Muscle layer of colon (tissue), 2 donors: ENCODE measurements at regions not wholly inside any gene's neighbourhood (a gene's known extent, or its start where the extent isn't known, plus 50 kb on each side); places are given as distances from the start of the nearest gene placed in this dataset.

Experiments used
- H3K27ac ChIP-seq: one replicate; pipeline ENCODE4 v1.7.0; 2013; ENCODE audit warnings: low read depth, mild to moderate bottlenecking, low read length, moderate library complexity
- H3K27me3 ChIP-seq, 2 donors: one replicate each; pipeline ENCODE4 v1.7.0; 2013; ENCODE audit warnings: low read length in 2 of 2, mild to moderate bottlenecking in 2 of 2; ENCODE audit not compliant: insufficient read depth in 2 of 2, control insufficient read depth in 1 of 2
- H3K36me3 ChIP-seq: one replicate; pipeline ENCODE4 v1.7.0; 2013; ENCODE audit warnings: mild to moderate bottlenecking, low read length; ENCODE audit not compliant: insufficient read depth
- H3K4me1 ChIP-seq: one replicate; pipeline ENCODE4 v1.7.0; 2013; ENCODE audit warnings: mild to moderate bottlenecking, low read length; ENCODE audit not compliant: insufficient read depth
- H3K4me3 ChIP-seq, 2 donors: one replicate each; pipeline ENCODE4 v1.7.0; 2013; ENCODE audit warnings: low read length in 2 of 2, low read depth in 1 of 2, mild to moderate bottlenecking in 1 of 2, moderate library complexity in 1 of 2
- H3K9ac ChIP-seq: one replicate; pipeline ENCODE4 v1.7.0; 2013; ENCODE audit warnings: low read length
- H3K9me3 ChIP-seq: one replicate; pipeline ENCODE4 v1.7.0; 2013; ENCODE audit warnings: mild to moderate bottlenecking, low read length
- donor health status: abdominal sarcoma.
- donor health status: Adenocarcinoma of cecum.

DNA sequence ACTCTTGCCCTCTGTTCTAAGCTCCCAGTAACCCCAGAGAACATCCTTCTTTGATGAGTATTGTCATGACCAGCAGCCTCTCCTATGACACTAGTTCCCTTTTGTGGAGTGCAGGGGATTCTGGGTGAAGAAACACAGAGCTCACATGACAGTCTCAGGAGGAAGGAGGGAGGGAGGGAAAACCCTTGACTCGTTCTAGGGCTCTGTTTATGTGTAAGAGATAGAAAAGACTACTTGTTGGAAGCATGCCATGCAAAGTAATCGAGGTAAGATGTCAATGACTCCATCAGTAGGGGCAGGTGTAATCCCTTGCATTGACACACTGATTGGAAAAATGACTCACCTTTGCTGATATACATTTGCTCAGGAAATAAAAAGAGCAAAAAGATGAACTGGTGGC lies 190.2 kb upstream of the ELL2 start:
- no peaks in the 10 kb centered on the region for H3K36me3 ChIP-seq
- H3K27me3 ChIP-seq = no peaks in the 10 kb centered on the region
- H3K4me1 ChIP-seq = no peaks in the 10 kb centered on the region
- H3K27ac ChIP-seq = no peak overlapping the region
- no peak overlapping the region for H3K4me3 ChIP-seq
- no peaks in the 10 kb centered on the region for H3K9me3 ChIP-seq
- H3K9ac ChIP-seq = no peak overlapping the region

DNA sequence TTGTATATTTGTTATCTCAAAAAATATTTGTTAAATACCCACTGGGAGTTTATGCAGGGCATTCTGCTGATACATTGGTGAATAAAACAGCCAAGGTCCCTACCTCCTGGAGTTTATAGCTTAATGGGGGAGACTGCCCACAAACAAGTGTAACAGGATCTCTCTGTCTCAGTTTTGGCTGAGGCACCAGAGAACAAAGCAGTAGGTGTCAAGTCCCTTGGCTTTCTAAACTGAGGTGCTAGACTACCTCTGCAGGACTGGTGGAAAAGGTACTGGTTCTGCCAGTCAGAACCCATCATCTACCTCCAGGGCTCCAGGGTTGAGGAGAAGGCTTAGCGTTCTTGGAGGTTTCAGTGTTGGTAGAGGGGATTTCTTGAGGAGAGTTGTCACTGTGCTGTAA lies 188.4 kb upstream of the ELL2 start:
- H3K27ac ChIP-seq = no peak overlapping the region
- H3K9me3 ChIP-seq = no peaks in the 10 kb centered on the region
- H3K36me3 ChIP-seq = no peaks in the 10 kb centered on the region
- no peaks in the 10 kb centered on the region for H3K4me1 ChIP-seq
- H3K4me3 ChIP-seq = no peak overlapping the region
- H3K27me3 ChIP-seq = no peaks in the 10 kb centered on the region
- H3K9ac ChIP-seq = no peak overlapping the region

DNA sequence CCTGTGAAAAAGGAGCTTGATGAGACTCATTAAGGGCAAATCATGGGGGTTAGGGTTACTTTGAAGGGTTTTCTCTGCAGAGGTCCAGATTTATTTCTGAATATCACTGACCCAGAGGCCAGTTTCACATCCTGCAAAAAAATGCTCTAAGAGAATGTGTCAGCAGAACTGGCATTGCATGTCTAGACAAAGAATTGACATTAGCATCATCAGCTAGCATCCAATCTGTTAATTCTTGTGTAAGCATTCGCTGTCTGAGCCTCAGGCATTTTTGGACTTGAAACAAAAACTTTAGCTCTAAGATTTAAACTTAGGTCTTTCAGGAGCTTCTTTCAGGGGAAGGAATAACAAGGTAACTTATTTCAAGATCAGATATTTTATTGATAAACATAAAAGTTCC lies 187.9 kb upstream of the ELL2 start:
- Histone ChIP-seq H3K36me3 (no peaks in the 10 kb centered on the region), H3K27me3 (no peaks in the 10 kb centered on the region), H3K9ac (no peak overlapping the region), H3K9me3 (no peaks in the 10 kb centered on the region), H3K4me1 (no peaks in the 10 kb centered on the region), H3K4me3 (no peak overlapping the region), H3K27ac (no peak overlapping the region)

DNA sequence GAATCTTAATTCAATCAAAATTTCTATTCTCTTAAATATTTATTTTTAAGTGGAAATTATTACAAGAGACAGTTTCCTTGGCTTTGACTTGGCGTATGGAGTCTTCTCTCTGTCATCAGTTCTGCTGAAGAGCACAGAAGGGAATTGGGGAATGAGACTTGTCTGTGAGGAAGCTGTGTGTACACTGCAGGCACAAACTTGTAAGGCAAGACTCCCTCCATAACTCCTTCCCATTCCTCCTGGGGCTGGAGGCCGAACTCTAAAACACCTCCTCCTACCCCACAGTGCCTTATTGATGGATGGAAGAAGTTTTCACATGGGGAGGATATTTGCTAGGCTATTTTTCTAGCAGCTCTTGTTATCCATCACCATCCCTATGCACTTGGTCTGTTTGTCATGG lies 187.4 kb upstream of the ELL2 start:
- H3K36me3 ChIP-seq = no peaks in the 10 kb centered on the region
- no peak overlapping the region for H3K9ac ChIP-seq
- no peaks in the 10 kb centered on the region for H3K9me3 ChIP-seq
- no peaks in the 10 kb centered on the region for H3K27me3 ChIP-seq
- H3K4me3 ChIP-seq = no peak overlapping the region
- no peaks in the 10 kb centered on the region for H3K4me1 ChIP-seq
- H3K27ac ChIP-seq = no peak overlapping the region

DNA sequence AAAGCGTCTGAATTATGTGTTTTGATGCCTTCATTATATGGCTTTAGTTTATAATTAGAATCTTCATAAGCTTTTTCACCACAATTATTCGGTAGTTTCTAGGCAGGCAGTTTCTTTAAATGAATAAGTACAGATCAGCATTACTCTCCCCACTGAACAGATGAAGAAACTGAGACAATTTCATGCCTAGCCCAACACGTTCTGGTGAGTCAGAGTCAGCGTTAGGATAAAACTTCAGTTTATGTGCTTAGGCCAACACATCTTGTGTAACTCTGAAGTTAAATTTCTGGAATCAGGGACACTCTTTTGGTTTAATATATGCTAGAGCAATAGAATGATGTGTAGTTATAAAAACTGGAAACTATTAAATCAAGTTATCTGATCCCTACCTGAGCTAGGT lies 186.7 kb upstream of the ELL2 start:
- Histone ChIP-seq H3K4me3 (no peak overlapping the region), H3K27me3 (no peaks in the 10 kb centered on the region), H3K9ac (no peak overlapping the region), H3K27ac (no peak overlapping the region), H3K9me3 (no peaks in the 10 kb centered on the region), H3K36me3 (no peaks in the 10 kb centered on the region), H3K4me1 (no peaks in the 10 kb centered on the region)

DNA sequence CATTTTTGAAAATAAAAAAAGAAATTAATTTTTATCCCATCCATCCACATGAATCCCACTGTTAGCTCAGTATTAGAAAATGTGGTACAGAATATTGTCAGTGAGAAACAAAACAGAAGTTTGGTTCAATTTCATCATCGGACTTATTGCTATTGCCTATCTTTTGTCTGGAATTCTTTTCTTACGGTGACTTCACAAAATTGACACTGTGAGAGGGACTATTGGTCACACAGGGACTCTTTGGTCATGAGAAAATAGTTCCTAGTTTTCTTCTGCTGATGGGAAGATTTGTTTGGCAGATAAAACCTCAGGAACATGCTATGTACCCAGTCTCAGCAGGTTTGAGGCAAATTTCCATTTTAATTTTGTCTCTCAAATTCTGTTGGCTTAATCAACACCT lies 186.2 kb upstream of the ELL2 start:
- Histone ChIP-seq H3K4me3 (no peak overlapping the region), H3K9ac (no peak overlapping the region), H3K27ac (no peak overlapping the region), H3K36me3 (no peaks in the 10 kb centered on the region), H3K27me3 (no peaks in the 10 kb centered on the region), H3K9me3 (no peaks in the 10 kb centered on the region), H3K4me1 (no peaks in the 10 kb centered on the region)

DNA sequence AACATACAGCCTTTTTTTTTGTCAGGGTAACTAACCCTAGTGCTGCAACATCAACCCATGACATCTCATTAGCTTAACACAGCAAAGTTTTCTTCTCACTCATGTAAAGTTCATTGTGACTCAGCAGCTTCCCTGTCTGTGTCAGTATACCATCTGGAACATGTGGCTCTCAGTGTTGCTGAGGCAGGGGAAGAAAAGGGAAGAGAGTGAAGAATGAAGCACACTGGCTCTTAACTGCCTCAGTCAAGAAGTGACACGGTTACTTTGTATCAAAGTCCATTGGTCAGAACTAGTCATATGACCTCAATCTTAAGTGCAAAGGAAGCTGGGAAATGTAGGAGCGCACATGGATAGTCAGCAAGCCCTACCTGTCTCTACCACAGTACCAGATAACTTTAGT lies 185.0 kb upstream of the ELL2 start:
- Histone ChIP-seq H3K36me3 (no peaks in the 10 kb centered on the region), H3K4me3 (no peak overlapping the region), H3K4me1 (no peaks in the 10 kb centered on the region), H3K27me3 (no peaks in the 10 kb centered on the region), H3K27ac (no peak overlapping the region), H3K9ac (no peak overlapping the region), H3K9me3 (no peaks in the 10 kb centered on the region)

DNA sequence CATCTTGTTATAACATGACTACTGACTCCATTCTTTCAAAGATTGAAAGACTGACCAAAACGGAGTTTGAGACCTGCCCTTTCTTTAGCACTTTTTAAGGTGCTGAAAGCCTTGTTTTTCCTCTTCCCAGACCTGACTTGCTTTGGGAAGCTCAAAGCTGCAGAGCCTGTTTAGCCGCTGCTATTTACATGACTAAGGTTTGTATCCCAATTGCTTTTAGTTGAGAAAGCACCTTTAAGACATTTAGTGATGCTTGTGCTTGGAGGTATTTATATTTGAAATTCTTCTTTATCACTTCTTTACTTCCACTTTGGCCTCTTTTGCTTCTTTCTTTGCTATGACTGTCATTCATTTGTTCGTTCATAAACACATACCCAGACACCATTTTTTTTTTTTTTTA lies 182.6 kb upstream of the ELL2 start:
- H3K27me3 ChIP-seq = no peaks in the 10 kb centered on the region
- no peaks in the 10 kb centered on the region for H3K9me3 ChIP-seq
- no peak overlapping the region for H3K27ac ChIP-seq
- no peaks in the 10 kb centered on the region for H3K36me3 ChIP-seq
- H3K4me1 ChIP-seq = no peaks in the 10 kb centered on the region
- no peak overlapping the region for H3K9ac ChIP-seq
- no peak overlapping the region for H3K4me3 ChIP-seq

DNA sequence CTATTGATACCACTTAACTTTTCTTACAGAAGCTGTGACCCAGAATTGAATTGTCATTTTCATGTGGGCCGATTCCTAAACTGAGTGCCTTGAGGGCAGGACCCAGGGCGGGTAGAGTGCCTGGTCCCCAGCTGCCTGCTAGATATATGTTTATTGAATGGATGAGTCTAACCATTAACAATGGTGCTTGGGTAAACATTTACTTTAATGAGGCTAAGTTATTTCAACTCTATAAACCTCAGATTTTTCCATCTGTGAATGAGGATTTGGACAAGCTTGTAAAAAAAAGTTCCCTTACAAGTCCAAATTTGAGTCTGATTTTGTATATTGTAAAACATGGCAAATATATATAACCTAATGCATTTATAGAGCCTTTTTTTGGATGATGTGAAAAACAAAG lies 181.8 kb upstream of the ELL2 start:
- Histone ChIP-seq H3K9me3 (no peaks in the 10 kb centered on the region), H3K27me3 (no peaks in the 10 kb centered on the region), H3K36me3 (no peaks in the 10 kb centered on the region), H3K4me3 (no peak overlapping the region), H3K27ac (no peak overlapping the region), H3K4me1 (no peaks in the 10 kb centered on the region), H3K9ac (no peak overlapping the region)

DNA sequence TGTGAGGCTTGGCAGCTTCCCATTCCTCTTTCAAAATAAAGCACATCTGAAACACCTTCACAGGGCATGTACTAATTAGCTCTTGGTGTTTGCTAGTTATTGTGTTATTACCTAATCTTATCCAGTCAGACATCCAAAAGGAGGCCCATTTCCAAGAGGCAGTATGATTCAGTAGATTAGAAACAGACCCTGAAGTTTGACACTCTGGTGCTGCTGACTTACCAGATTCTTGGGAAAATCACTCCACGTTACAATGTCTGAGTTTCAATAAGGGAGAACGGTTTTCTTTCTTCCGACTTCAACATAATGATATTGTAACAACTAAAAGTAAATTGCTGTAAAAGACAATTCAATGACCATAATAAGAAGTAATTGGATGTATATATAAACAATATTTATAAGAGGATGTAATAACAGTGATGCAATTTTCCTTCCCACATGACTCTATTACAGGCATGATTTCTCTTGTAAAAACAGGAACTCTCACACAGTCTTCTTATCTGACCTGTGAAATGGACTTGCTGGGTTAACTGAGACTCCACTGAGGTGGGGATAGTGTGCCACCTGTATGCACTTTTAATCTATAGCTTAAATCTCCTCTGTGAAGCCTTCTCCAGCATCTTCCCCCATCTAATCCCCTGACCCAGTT lies 181.3 kb upstream of the ELL2 start:
- no peak overlapping the region for H3K9ac ChIP-seq
- no peaks in the 10 kb centered on the region for H3K27me3 ChIP-seq
- no peak overlapping the region for H3K4me3 ChIP-seq
- H3K36me3 ChIP-seq = no peaks in the 10 kb centered on the region
- no peaks in the 10 kb centered on the region for H3K4me1 ChIP-seq
- H3K9me3 ChIP-seq = no peaks in the 10 kb centered on the region
- no peak overlapping the region for H3K27ac ChIP-seq

DNA sequence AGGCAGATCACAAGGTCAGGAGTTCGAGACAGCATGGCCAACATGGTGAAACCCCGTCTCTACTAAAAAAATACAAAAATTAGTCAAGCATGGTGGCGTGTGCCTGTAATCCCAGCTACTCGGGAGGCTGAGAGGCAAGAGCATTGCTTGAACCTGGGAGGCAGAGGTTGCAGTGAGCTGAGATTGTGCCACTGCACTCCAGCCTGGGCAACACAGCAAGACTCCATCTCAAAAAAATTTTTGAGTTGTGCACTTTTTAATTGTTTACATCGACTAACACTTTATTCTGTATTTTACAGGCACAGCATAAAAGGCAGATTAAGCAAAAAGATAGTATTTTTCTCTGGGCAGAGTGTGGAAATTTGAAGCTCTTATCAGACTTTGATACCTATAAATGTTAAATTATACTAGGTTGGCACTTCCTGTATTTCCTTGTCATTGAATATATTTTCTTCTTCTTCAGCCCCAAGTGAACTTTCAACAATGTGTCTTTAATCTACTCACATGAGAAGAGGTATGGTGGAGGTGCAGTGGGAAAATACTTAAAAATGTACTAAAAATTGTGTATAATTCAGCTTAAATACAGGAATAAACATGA lies 180.6 kb upstream of the ELL2 start:
- Histone ChIP-seq H3K27ac (no peak overlapping the region), H3K9me3 (no peaks in the 10 kb centered on the region), H3K4me3 (no peak overlapping the region), H3K9ac (no peak overlapping the region), H3K36me3 (no peaks in the 10 kb centered on the region), H3K4me1 (no peaks in the 10 kb centered on the region), H3K27me3 (no peaks in the 10 kb centered on the region)

DNA sequence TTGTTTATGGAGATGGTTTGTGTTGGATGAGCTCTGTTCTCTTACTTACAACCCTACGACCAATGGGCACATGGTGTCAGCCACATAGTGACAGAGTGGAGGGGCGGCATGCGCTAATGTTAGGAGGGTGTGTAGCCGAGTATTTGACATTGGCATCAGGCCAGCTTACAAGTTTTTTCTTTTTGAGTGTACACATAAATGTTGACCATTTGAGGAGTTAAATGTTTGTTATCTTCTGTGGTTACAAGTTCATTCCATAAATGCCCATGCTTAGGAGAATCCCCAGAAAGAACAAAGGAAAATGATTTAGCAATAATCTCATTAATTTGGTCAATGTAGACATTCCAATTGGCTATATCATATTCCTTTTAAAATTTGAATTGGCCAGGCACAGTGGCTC lies 180.1 kb upstream of the ELL2 start:
- Histone ChIP-seq H3K9ac (no peak overlapping the region), H3K9me3 (no peaks in the 10 kb centered on the region), H3K27ac (no peak overlapping the region), H3K36me3 (no peaks in the 10 kb centered on the region), H3K4me1 (no peaks in the 10 kb centered on the region), H3K4me3 (no peak overlapping the region), H3K27me3 (no peaks in the 10 kb centered on the region)
